ENCODE measurements at regions not wholly inside any gene's neighbourhood (a gene's known extent, or its start where the extent isn't known, plus 50 kb on each side); places are given as distances from the start of the nearest gene placed in this dataset.

- no peak for TF ChIP-seq CTCF (IDR thresholded peaks at IDR 0.05 in 2 of 3, conservative IDR thresholded peaks at IDR 0.05 in 1 of 3; ENCODE audit: insufficient read depth in 2 of 3, low read depth in 1 of 3, low read length in 3 of 3)
- no peak for TF ChIP-seq ZNF212 (CRISPR knock-in tag; IDR thresholded peaks at IDR 0.05)
- no peak for TF ChIP-seq CHD1 (IDR thresholded peaks at IDR 0.05; ENCODE audit: low read length)
- TF ChIP-seq CSDE1 (IDR thresholded peaks at IDR 0.05): no peak
These were observed 249.9 kb downstream of the PAPSS1 start (continued) for GRCh38 chr4:107470173-107470572.

- DNase-seq (ENCODE audit: extremely low read depth in 1 of 4, low spot score in 3 of 4): no peak
- intact Hi-C loops (cut with micrococcal nuclease) (no loop called here), in situ Hi-C loops (cut with MboI) (no loop called here)
- ChIA-PET POLR2A (no interaction called here), CTCF (ENCODE audit: low intra/inter-chr PET ratio) (no interaction called here)
- H3K36me3 ChIP-seq (ENCODE audit: control insufficient read depth, insufficient read depth, low read length): no peaks in the 10 kb centered on the region
- no peak overlapping the region for H2AFZ ChIP-seq (ENCODE audit: low read depth, low read length)
- H3K4me3 ChIP-seq: no peak overlapping the region
- H4K20me1 ChIP-seq (replicated peaks; ENCODE audit: control insufficient read depth, insufficient read depth, low read length): no peaks in the 10 kb centered on the region
- FAIRE-seq: no peak
- no TSS peak for BruUV-seq (replicated peaks)
- H3K9me3 ChIP-seq (replicated peaks; ENCODE audit: control insufficient read depth, insufficient read depth, low read depth, low read length): no peaks in the 10 kb centered on the region
- no peak overlapping the region for H3K9ac ChIP-seq (ENCODE audit: insufficient read depth in 1 of 2, low read depth in 2 of 2, low read length in 2 of 2)
- 0% methylated on average over 3 of the region's 3 CpGs for WGBS (ENCODE audit: insufficient coverage, low coverage, missing lambda C conversion rate)
- H3K27me3 ChIP-seq (ENCODE audit: control insufficient read depth in 2 of 2, insufficient read depth in 2 of 2, low read length in 2 of 2): no peaks in the 10 kb centered on the region
- no peaks in the 10 kb centered on the region for H3K79me2 ChIP-seq (ENCODE audit: control insufficient read depth, insufficient read depth, low read length)
- no peaks in the 10 kb centered on the region for H3K9me1 ChIP-seq (ENCODE audit: control insufficient read depth, insufficient read depth, low read length)
- H3K4me2 ChIP-seq (ENCODE audit: insufficient read depth, low read length): no peak overlapping the region
- no peak overlapping the region for H3K27ac ChIP-seq (ENCODE audit: extremely low read depth, low read depth, low read length)
- H3K4me1 ChIP-seq (replicated peaks in 1 of 2; ENCODE audit: control insufficient read depth in 2 of 2, insufficient read depth in 2 of 2, low read length in 2 of 2): no peaks in the 10 kb centered on the region
- ATAC-seq: no peak
- TF ChIP-seq SNRNP70 (optimal IDR thresholded peaks at IDR 0.05; ENCODE audit: low read depth, low read length): no peak
- TF ChIP-seq YBX1 (IDR thresholded peaks at IDR 0.05): no peak
- no peak for TF ChIP-seq ZKSCAN8 (CRISPR knock-in tag; IDR thresholded peaks at IDR 0.05)
- no peak for TF ChIP-seq FOXA1 (IDR thresholded peaks at IDR 0.05; ENCODE audit: borderline replicate concordance)
- no peak for TF ChIP-seq ZNF134 (CRISPR knock-in tag; conservative IDR thresholded peaks at IDR 0.05)
- TF ChIP-seq NFATC3 (IDR thresholded peaks at IDR 0.05): no peak
- TF ChIP-seq FOXA3 (CRISPR knock-in tag; conservative IDR thresholded peaks at IDR 0.05 in 1 of 2, IDR thresholded peaks at IDR 0.05 in 1 of 2): no peak
- TF ChIP-seq STAT5B (CRISPR knock-in tag; IDR thresholded peaks at IDR 0.05): no peak
- TF ChIP-seq SAP30 (IDR thresholded peaks at IDR 0.05; ENCODE audit: borderline replicate concordance, insufficient read depth, low read depth, low read length, poor library complexity, severe bottlenecking): no peak
- no peak for TF ChIP-seq ZNF668 (CRISPR knock-in tag; IDR thresholded peaks at IDR 0.05)
- TF ChIP-seq NFXL1 (CRISPR knock-in tag; IDR thresholded peaks at IDR 0.05): no peak
- TF ChIP-seq NR3C1 (CRISPR knock-in tag; IDR thresholded peaks at IDR 0.05): no peak
- TF ChIP-seq RFX1 (IDR thresholded peaks at IDR 0.05): no peak
- TF ChIP-seq SIN3B (IDR thresholded peaks at IDR 0.05; ENCODE audit: low read depth): no peak
These were observed 251.2 kb downstream of the PAPSS1 start for GRCh38 chr4:107468812-107469211.

All from K562 (cell line).